CD8-positive, alpha-beta memory T cell (primary cell): ENCODE measurements at regions not wholly inside any gene's neighbourhood (a gene's known extent, or its start where the extent isn't known, plus 50 kb on each side); places are given as distances from the start of the nearest gene placed in this dataset.
"Not testable (repeated sequence)": the region's sequence is repeated elsewhere in the genome, so short reads cannot be mapped to it uniquely, and the experiment has no call there.

Source experiments
- CTCF ChIA-PET: fragments of 350-600 bp; sonication (Branson Sonifier 250); formaldehyde crosslinking; loops from one replicate; lab custom pipeline; 2021; ENCODE audit warnings: antibody characterized with exemption; lab: Charles Lee
- POLR2A ChIA-PET: fragments of 350-600 bp; sonication (Branson Sonifier 250); formaldehyde crosslinking; loops from one replicate; lab custom pipeline; 2021; ENCODE audit warnings: antibody characterized with exemption; lab: Charles Lee
- DNase-seq, 5 donors: peaks; one replicate each; pipeline versions ENCODE4 v3.0.0 to v3.0.0-alpha.2; 2020 to 2022; ENCODE audit warnings: mixed read lengths in 1 of 5
- H3K27ac ChIP-seq: one replicate; pipeline ENCODE4 v1.7.0; 2013; ENCODE audit warnings: low read depth, mild to moderate bottlenecking, low read length, moderate library complexity
- H3K27me3 ChIP-seq: 2 replicates; pipeline ENCODE4 v1.7.0; 2013; ENCODE audit warnings: low read length, mild to moderate bottlenecking; ENCODE audit not compliant: insufficient read depth, poor library complexity, severe bottlenecking
- H3K36me3 ChIP-seq: 2 replicates; pipeline ENCODE4 v1.7.0; 2013; ENCODE audit warnings: mild to moderate bottlenecking, low read length, moderate library complexity; ENCODE audit not compliant: insufficient read depth
- H3K4me1 ChIP-seq: 2 replicates; pipeline ENCODE4 v1.7.0; 2013; ENCODE audit warnings: mild to moderate bottlenecking, low read length, moderate library complexity; ENCODE audit not compliant: insufficient read depth
- H3K4me3 ChIP-seq: 2 replicates; pipeline ENCODE4 v1.7.0; 2013; ENCODE audit warnings: mild to moderate bottlenecking, low read length
- H3K9me3 ChIP-seq: 2 replicates; pipeline ENCODE4 v1.7.0; 2013; ENCODE audit warnings: mild to moderate bottlenecking, low read length
- H3K27ac Mint-ChIP-seq, 8 donors: one replicate each; pipeline ENCODE4 v1.8.0; 2020 to 2021; ENCODE audit warnings: mixed read lengths in 8 of 8, mild to moderate bottlenecking in 6 of 8, inconsistent platforms in 3 of 8, moderate library complexity in 3 of 8
- H3K27me3 Mint-ChIP-seq, 2 donors: one replicate each; pipeline ENCODE4 v1.8.0; 2020 to 2021; ENCODE audit warnings: mixed read lengths in 2 of 2, mild to moderate bottlenecking in 1 of 2, moderate library complexity in 1 of 2
- H3K36me3 Mint-ChIP-seq, 3 donors: one replicate each; pipeline ENCODE4 v1.8.0; 2020 to 2021; ENCODE audit warnings: mixed read lengths in 3 of 3, inconsistent platforms in 1 of 3, mild to moderate bottlenecking in 1 of 3
- H3K4me1 Mint-ChIP-seq, 3 donors: one replicate each; pipeline ENCODE4 v1.8.0; 2020 to 2021; ENCODE audit warnings: mixed read lengths in 3 of 3, inconsistent platforms in 1 of 3, mild to moderate bottlenecking in 1 of 3
- H3K4me3 Mint-ChIP-seq, 7 donors: one replicate each; pipeline ENCODE4 v1.8.0; 2020 to 2021; ENCODE audit warnings: mixed read lengths in 7 of 7, mild to moderate bottlenecking in 6 of 7, moderate library complexity in 4 of 7, inconsistent platforms in 2 of 7
- H3K9me3 Mint-ChIP-seq, 5 donors: one replicate each; pipeline ENCODE4 v1.8.0; 2020 to 2022; ENCODE audit warnings: mixed read lengths in 5 of 5, mild to moderate bottlenecking in 3 of 5, moderate library complexity in 2 of 5, inconsistent platforms in 1 of 5

DNA sequence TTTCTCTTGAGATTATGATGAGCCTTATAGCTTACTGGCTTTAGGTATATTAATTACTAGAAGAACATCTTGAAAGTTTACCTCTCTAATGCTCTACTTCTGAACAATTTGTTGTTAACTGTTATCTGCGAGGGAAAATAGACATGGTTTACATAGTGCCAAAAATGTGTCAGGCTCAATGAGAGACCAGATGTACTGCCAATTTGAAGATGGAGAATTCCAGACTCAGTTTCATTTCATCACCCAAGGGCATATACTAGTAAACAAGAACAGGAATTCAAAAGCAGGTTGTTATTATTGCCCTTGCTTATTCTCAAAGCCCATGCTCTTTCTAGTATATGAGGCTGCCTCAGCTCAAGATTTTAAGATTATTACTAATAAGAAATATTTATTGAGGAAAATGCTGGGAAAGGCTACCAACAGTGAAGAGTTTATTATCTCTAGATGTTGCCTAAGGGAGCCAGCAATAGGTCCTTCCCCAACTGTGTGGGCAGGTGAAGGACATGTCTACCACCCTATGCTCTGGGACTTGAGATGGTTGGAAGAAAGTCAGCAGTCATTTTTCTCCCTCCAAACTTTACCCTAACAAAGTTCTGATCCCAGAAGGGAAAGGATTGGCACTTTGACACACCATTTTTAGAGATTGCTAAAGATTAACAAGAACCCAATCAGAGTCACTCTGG is 792.7 kb downstream of the METTL4 start:
- CTCF ChIA-PET = no interaction called here
- H3K36me3 Mint-ChIP-seq = no peaks in the 10 kb centered on the region
- POLR2A ChIA-PET = no interaction called here

DNA sequence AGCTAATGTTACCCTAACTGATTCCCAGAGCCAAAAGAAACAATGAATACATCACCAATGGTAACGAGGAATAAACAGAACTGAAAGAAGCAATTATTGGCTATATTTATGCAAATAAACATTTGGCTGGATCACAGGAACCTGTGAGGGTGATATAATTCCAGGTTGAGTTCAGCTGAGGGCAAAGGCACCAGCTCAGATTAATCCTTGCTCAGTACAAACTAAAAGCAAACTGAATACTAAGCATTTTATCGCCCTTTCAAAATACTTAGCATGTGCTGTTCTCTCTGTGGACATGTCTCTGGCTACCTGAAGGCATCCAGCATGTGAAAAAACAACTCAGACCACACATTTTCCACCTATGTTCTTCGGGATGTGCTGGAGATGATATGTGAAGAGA is 791.7 kb downstream of the METTL4 start:
- H3K9me3 ChIP-seq = no peaks in the 10 kb centered on the region
- Mint-ChIP-seq H3K9me3 (peaks cover 0 to 8% (median 4%) of the 10 kb centered on the region in 5 donors), H3K36me3 (no peaks in the 10 kb centered on the region)

More for the DNA sequence above, 792.7 kb downstream of the METTL4 start:
- no peaks in the 10 kb centered on the region for H3K4me1 Mint-ChIP-seq
- H3K27ac Mint-ChIP-seq = no peak overlapping the region
- peaks cover 0 to 8% (median 4%) of the 10 kb centered on the region in 5 donors for H3K9me3 Mint-ChIP-seq
- Histone ChIP-seq H3K27ac (no peak overlapping the region), H3K4me1 (no peaks in the 10 kb centered on the region), H3K4me3 (no peak overlapping the region), H3K27me3 (no peaks in the 10 kb centered on the region), H3K36me3 (no peaks in the 10 kb centered on the region), H3K9me3 (no peaks in the 10 kb centered on the region)
- no peaks in the 10 kb centered on the region for H3K27me3 Mint-ChIP-seq
- no peak overlapping the region for H3K4me3 Mint-ChIP-seq
- no peak for DNase-seq

DNA sequence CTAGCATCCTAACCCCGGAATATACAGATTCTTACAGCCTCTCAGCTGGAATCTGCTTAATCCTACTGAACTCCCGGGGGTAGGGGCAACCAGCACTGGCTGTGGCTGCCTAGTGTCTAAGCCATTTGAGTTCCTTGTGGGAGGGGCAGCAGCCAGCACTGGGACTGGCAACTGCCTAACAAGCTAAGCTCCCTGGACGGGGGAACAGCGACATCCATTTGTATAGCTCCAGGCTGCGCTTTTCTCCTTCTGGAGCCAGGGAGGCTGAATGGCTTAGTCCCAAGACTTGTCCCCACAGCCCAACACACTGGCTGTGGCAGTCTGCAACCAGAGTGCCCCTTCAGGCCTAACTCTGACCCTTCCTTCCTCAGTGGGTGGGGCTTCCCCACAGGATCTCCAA is 787.2 kb downstream of the METTL4 start:
- Histone ChIP-seq H3K27ac (no peak overlapping the region), H3K9me3 (no peaks in the 10 kb centered on the region), H3K4me1 (no peaks in the 10 kb centered on the region), H3K4me3 (no peak overlapping the region), H3K27me3 (no peaks in the 10 kb centered on the region), H3K36me3 (no peaks in the 10 kb centered on the region)
- CTCF ChIA-PET = no interaction called here
- H3K27me3 Mint-ChIP-seq = peaks cover 0 to 3% of the 10 kb centered on the region in 2 donors
- POLR2A ChIA-PET = no interaction called here
- no peak overlapping the region for H3K4me3 Mint-ChIP-seq
- H3K9me3 Mint-ChIP-seq = peaks cover 2 to 14% (median 6%) of the 10 kb centered on the region in 5 donors
- H3K36me3 Mint-ChIP-seq = no peaks in the 10 kb centered on the region
- H3K27ac Mint-ChIP-seq = no peak overlapping the region
- H3K4me1 Mint-ChIP-seq = no peaks in the 10 kb centered on the region
- no peak for DNase-seq

More for the DNA sequence above, 791.7 kb downstream of the METTL4 start:
- no peaks in the 10 kb centered on the region for H3K27me3 Mint-ChIP-seq
- DNase-seq = no peak
- Histone ChIP-seq H3K4me1 (no peaks in the 10 kb centered on the region), H3K27me3 (no peaks in the 10 kb centered on the region), H3K36me3 (no peaks in the 10 kb centered on the region), H3K27ac (no peak overlapping the region), H3K4me3 (no peak overlapping the region)
- ChIA-PET CTCF (no interaction called here), POLR2A (no interaction called here)
- no peaks in the 10 kb centered on the region for H3K4me1 Mint-ChIP-seq
- no peak overlapping the region for H3K27ac Mint-ChIP-seq
- H3K4me3 Mint-ChIP-seq = no peak overlapping the region

DNA sequence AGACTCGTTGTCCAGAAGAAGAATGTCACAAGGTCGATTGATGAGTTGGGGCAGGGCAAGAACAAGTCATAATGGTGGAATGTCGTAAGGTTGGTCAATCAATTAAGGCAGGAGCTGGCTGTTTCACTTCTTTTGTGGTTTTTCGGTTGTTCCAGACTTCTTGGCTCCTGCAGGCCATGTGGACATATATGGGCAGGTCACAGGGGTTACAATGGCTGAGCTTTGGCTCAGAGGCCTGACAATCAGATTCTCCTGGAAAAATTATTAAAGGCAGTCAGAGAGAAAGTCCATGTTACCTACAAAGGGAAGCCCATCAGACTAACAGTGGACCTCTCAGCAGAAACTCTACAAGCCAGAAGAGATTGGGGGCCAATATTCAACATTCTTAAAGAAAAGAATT is 785.3 kb downstream of the METTL4 start:
- H3K9me3 ChIP-seq, H3K27me3 ChIP-seq, POLR2A ChIA-PET, H3K4me3 Mint-ChIP-seq, DNase-seq, H3K4me3 ChIP-seq, H3K36me3 Mint-ChIP-seq, CTCF ChIA-PET, H3K4me1 ChIP-seq, H3K36me3 ChIP-seq, H3K27ac ChIP-seq, H3K27ac Mint-ChIP-seq, H3K27me3 Mint-ChIP-seq, H3K4me1 Mint-ChIP-seq: not testable (repeated sequence)
- peaks cover 2 to 14% (median 6%) of the 10 kb centered on the region in 5 donors for H3K9me3 Mint-ChIP-seq

DNA sequence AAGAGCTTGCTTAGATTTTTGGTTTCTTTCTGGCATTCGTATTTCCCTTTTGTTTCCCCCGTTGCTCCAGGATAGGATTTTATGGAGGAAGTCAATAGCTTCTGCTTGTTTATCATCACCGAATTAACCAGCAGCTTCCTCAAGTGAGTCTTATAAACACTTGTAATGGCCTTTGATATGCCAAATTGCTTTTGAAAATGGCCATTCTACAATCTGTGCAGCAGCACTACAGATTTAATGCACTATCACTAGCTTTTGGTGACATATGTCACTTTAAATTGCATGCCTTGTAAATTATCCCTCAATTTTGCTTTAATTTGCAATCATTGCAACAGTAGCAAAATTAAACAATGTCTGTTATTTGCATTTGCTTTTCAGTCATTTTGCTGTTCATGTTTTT is 774.7 kb downstream of the METTL4 start:
- H3K27me3 Mint-ChIP-seq = no peaks in the 10 kb centered on the region
- peaks cover 0 to 10% (median 2%) of the 10 kb centered on the region in 5 donors for H3K9me3 Mint-ChIP-seq
- H3K27ac Mint-ChIP-seq = no peak overlapping the region
- POLR2A ChIA-PET = no interaction called here
- CTCF ChIA-PET = no interaction called here
- H3K27ac ChIP-seq = no peak overlapping the region
- H3K36me3 Mint-ChIP-seq = no peaks in the 10 kb centered on the region
- H3K4me1 Mint-ChIP-seq = no peaks in the 10 kb centered on the region
- no peak overlapping the region for H3K4me3 ChIP-seq
- no peaks in the 10 kb centered on the region for H3K27me3 ChIP-seq
- H3K9me3 ChIP-seq = no peaks in the 10 kb centered on the region
- H3K4me1 ChIP-seq = no peaks in the 10 kb centered on the region
- H3K4me3 Mint-ChIP-seq = no peak overlapping the region
- no peak for DNase-seq
- H3K36me3 ChIP-seq = no peaks in the 10 kb centered on the region

DNA sequence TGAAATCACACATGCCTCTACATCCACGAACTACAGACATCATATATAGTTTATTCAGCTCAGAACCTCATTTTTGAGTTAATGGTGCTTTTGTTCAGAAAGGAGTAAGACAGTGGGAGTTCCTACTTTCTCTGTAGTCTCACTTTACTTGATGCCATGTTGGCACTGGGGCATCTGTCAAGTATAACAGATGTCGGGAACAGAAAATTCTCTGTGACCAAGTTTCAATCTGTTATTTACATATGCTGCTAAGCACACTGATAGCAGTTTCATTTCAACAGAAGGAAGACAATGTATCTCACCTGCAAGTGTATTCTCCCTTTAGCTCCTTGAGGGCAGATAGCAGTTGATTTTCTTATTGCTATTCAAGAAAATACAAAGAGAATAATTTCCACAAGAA is 774.1 kb downstream of the METTL4 start:
- DNase-seq = no peak
- Mint-ChIP-seq H3K4me1 (no peaks in the 10 kb centered on the region), H3K9me3 (peaks cover 0 to 10% (median 2%) of the 10 kb centered on the region in 5 donors), H3K4me3 (no peak overlapping the region), H3K36me3 (no peaks in the 10 kb centered on the region), H3K27ac (no peak overlapping the region), H3K27me3 (no peaks in the 10 kb centered on the region)
- no peaks in the 10 kb centered on the region for H3K9me3 ChIP-seq
- CTCF ChIA-PET = no interaction called here
- no peaks in the 10 kb centered on the region for H3K27me3 ChIP-seq
- POLR2A ChIA-PET = no interaction called here
- no peaks in the 10 kb centered on the region for H3K36me3 ChIP-seq
- no peak overlapping the region for H3K27ac ChIP-seq
- H3K4me1 ChIP-seq = no peaks in the 10 kb centered on the region
- no peak overlapping the region for H3K4me3 ChIP-seq

DNA sequence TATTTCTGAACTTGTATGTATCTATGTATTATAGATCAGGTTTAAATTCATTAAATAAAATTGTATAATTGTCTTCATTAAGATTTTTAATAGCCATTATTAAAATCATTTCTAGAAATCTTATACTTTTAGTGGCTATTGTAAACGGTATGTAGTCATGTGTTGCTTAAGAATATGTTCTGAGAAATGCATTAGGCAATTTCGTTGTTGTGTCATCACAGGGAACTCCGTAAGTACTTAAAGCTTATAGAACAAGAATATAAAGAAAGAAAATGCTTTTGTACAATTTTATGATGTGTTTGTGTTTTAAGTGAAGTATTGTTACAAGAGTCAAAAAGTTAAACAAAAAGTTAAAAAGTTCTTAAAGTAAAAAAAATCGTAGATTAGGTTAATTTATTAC is 765.8 kb downstream of the METTL4 start:
- Histone ChIP-seq H3K27ac (no peak overlapping the region), H3K36me3 (no peaks in the 10 kb centered on the region), H3K9me3 (no peaks in the 10 kb centered on the region), H3K27me3 (no peaks in the 10 kb centered on the region), H3K4me3 (no peak overlapping the region), H3K4me1 (no peaks in the 10 kb centered on the region)
- Mint-ChIP-seq H3K27me3 (no peaks in the 10 kb centered on the region), H3K9me3 (peaks cover 0 to 3% (median 2%) of the 10 kb centered on the region in 5 donors), H3K4me1 (no peaks in the 10 kb centered on the region), H3K27ac (no peak overlapping the region), H3K36me3 (no peaks in the 10 kb centered on the region), H3K4me3 (no peak overlapping the region)
- DNase-seq = no peak
- ChIA-PET POLR2A (no interaction called here), CTCF (no interaction called here)

DNA sequence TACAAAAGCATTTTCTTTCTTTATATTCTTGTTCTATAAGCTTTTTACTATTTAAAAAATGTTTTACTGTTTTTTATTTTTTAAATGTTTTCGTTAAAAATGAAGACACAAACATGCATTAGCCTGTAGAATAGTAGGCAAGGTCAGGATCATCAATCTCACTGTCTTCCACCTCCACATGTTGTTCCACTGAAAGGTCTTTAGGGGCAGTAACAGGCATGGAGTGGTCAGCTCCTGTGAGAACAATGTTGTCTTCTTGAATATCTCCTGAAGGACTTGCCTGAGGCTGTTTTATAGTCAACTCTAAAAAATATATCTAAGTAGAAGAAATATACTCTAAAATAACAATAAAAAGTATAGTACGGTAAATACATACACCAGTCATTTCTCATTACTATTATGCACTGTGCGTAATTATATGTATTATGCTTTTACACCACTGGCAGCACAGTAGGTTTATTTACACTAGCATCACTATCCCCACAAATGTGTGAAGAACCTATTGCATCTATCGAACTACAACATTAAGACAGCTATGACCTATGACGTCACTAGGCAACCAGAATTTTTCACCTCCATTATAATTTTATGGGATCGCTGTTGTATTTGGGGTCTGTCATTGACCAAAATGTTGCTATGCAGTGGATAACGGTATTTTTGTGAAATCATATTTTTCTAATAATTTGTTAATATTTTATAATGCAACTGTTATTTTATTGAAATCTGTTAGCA is 764.3 kb downstream of the METTL4 start:
- no peak for DNase-seq
- Histone ChIP-seq H3K4me3 (no peak overlapping the region), H3K27me3 (no peaks in the 10 kb centered on the region), H3K4me1 (no peaks in the 10 kb centered on the region), H3K9me3 (no peaks in the 10 kb centered on the region), H3K36me3 (no peaks in the 10 kb centered on the region), H3K27ac (no peak overlapping the region)
- Mint-ChIP-seq H3K4me3 (no peak overlapping the region), H3K4me1 (no peaks in the 10 kb centered on the region), H3K9me3 (peaks cover 0 to 7% (median 4%) of the 10 kb centered on the region in 5 donors), H3K27ac (no peak overlapping the region), H3K27me3 (no peaks in the 10 kb centered on the region), H3K36me3 (no peaks in the 10 kb centered on the region)
- ChIA-PET POLR2A (no interaction called here), CTCF (no interaction called here)
